SH-SY5Y (cell line): ENCODE measurements at regions not wholly inside any gene's neighbourhood (a gene's known extent, or its start where the extent isn't known, plus 50 kb on each side); places are given as distances from the start of the nearest gene placed in this dataset.

Experiments used
- GATA2 ChIP-seq: IDR thresholded peaks from 2 replicates; pipeline ENCODE4 v1.6.1; 2011; ENCODE audit warnings: mild to moderate bottlenecking, low read depth, low read length
- GATA3 ChIP-seq: IDR thresholded peaks from 2 replicates; pipeline ENCODE4 v1.6.1; 2011; ENCODE audit warnings: low read depth, mild to moderate bottlenecking, low read length, moderate library complexity

DNA sequence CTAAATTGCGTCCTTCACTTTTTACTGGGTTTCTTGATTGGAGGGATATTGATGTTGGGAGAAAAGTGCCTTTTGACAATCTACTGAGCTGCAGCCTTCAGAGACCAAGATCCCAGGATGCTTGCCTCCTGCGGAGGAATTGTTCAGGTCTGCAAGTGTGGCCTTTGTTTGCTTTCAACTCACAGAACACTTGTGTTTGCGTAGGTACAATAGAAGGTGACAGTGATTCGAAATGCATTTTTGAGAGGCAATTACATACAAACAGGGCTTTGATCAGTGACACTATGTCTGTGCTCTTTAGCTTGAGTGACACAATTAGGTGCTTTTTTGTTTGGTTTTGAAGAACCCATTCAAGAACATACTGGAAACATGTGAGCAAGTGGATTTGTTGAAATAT, 600.6 kb downstream of the QKI start:
- TF ChIP-seq GATA3 (no peak), GATA2 (no peak)
